K562 (cell line): ENCODE measurements at regions not wholly inside any gene's neighbourhood (a gene's known extent, or its start where the extent isn't known, plus 50 kb on each side); places are given as distances from the start of the nearest gene placed in this dataset.

Source experiments
- ARID3B ChIP-seq: fragments of 250-450 bp; sonication (Bioruptor Pico); IDR thresholded peaks from 2 replicates; pipeline ENCODE4 v1.4.0; 2020; ENCODE audit warnings: borderline replicate concordance
- ATF3 ChIP-seq, 2 experiments: fragments of 450-650 bp in 1 of 2; sonication (generic) in 1 of 2; formaldehyde crosslinking in 1 of 2; IDR thresholded peaks in 1 of 2; conservative IDR thresholded peaks in 1 of 2; 2 replicates each; pipeline versions ENCODE4 v1.6.1 to v1.8.1; 2016 to 2023; ENCODE audit warnings: mild to moderate bottlenecking in 2 of 2, moderate library complexity in 2 of 2, inconsistent platforms in 1 of 2, missing genetic modification reagents in 1 of 2
- ATF4 ChIP-seq: fragments of 450-650 bp; formaldehyde crosslinking; IDR thresholded peaks from 2 replicates; pipeline ENCODE4 v1.4.0; 2022; ENCODE audit warnings: mild to moderate bottlenecking, moderate library complexity
- DEAF1 ChIP-seq: fragments of 450-650 bp; formaldehyde crosslinking; IDR thresholded peaks from 2 replicates; pipeline ENCODE4 v1.4.0; 2020; ENCODE audit warnings: mild to moderate bottlenecking, moderate library complexity
- ETV6 ChIP-seq, 3 experiments: fragments of 150-350 bp in 1 of 3; sonication (generic) in 1 of 3; formaldehyde crosslinking in 1 of 3; IDR thresholded peaks; 2 replicates each; pipeline versions ENCODE4 v1.6.1 to v1.8.0; 2014 to 2022; ENCODE audit warnings: borderline replicate concordance in 2 of 3, low read depth in 2 of 3, antibody characterized with exemption in 1 of 3, low read length in 1 of 3, mild to moderate bottlenecking in 1 of 3, missing genetic modification reagents in 1 of 3
- HOMEZ ChIP-seq: fragments of 250-450 bp; sonication (Bioruptor Pico); IDR thresholded peaks from 2 replicates; pipeline ENCODE4 v1.4.0; 2020; ENCODE audit warnings: mild to moderate bottlenecking, moderate library complexity
- ID3 ChIP-seq, 2 experiments: fragments of 250-450 bp in 1 of 2; fragments of 450-650 bp in 1 of 2; sonication (Bioruptor Pico) in 1 of 2; IDR thresholded peaks; 2 replicates each; pipeline versions ENCODE4 v1.6.1 to v1.8.0; 2016 to 2021; ENCODE audit warnings: mild to moderate bottlenecking in 2 of 2, moderate library complexity in 2 of 2, missing compliant biosample characterization in 1 of 2, missing genetic modification characterization in 1 of 2
- MECOM ChIP-seq: fragments of 250-450 bp; sonication (Bioruptor Pico); IDR thresholded peaks from 2 replicates; pipeline ENCODE4 v1.8.0; 2022; ENCODE audit warnings: inconsistent platforms
- NFE2 ChIP-seq: IDR thresholded peaks from 2 replicates; pipeline ENCODE4 v1.6.1; 2014; ENCODE audit warnings: antibody characterized with exemption, low read depth
- NFYB ChIP-seq: IDR thresholded peaks from 2 replicates; pipeline ENCODE4 v1.6.1; 2011; ENCODE audit warnings: mild to moderate bottlenecking, moderate library complexity; ENCODE audit not compliant: insufficient read length; ENCODE audit errors: extremely low read depth
- NR2C1 ChIP-seq, 2 experiments: fragments of 450-650 bp; IDR thresholded peaks; 2 replicates each; pipeline ENCODE4 v1.6.1; 2017; ENCODE audit warnings: mild to moderate bottlenecking in 2 of 2, antibody characterized with exemption in 1 of 2, inconsistent platforms in 1 of 2, missing compliant biosample characterization in 1 of 2, missing genetic modification characterization in 1 of 2
- PHF8 ChIP-seq: fragments of 200-600 bp; sonication (generic); IDR thresholded peaks from 2 replicates; pipeline ENCODE4 v1.6.1; 2012; ENCODE audit warnings: mixed run types, mild to moderate bottlenecking, inconsistent platforms, low read length, moderate library complexity, borderline replicate concordance
- SMAD4 ChIP-seq: fragments of 250-450 bp; sonication (Bioruptor Pico); conservative IDR thresholded peaks from 2 replicates; pipeline ENCODE4 v1.8.0; 2021; ENCODE audit warnings: inconsistent platforms, mild to moderate bottlenecking, moderate library complexity
- SRSF7 ChIP-seq: fragments of 200-400 bp; formaldehyde crosslinking; optimal IDR thresholded peaks from 2 replicates; pipeline ENCODE3; 2017; ENCODE audit warnings: mild to moderate bottlenecking, low read depth, low read length

- no peak for TF ChIP-seq PHF8
- peak; percentile 93 for TF ChIP-seq ATF3 (IDR thresholded peaks at IDR 0.05)
- no peak for TF ChIP-seq ATF3 (CRISPR knock-in tag; conservative IDR thresholded peaks at IDR 0.05)
- peak; percentile 89 for TF ChIP-seq ATF4
- TF ChIP-seq ARID3B = no peak
- TF ChIP-seq SMAD4 (CRISPR knock-in tag) = no peak
- TF ChIP-seq HOMEZ (CRISPR knock-in tag) = no peak
- TF ChIP-seq DEAF1 (CRISPR knock-in tag) = 0 out of 2 replicates have a peak, but pooled peaks have one; percentile 5
- no peak for TF ChIP-seq SRSF7
- no peak for TF ChIP-seq MECOM (CRISPR knock-in tag)
- no peak for TF ChIP-seq NFYB
- no peak for TF ChIP-seq ID3 (CRISPR knock-in tag; IDR thresholded peaks at IDR 0.05)
- TF ChIP-seq ID3 (tag; IDR thresholded peaks at IDR 0.05) = no peak
- TF ChIP-seq ETV6 (IDR thresholded peaks at IDR 0.05; ENCODE audit: borderline replicate concordance in 1 of 2, low read depth in 2 of 2, low read length in 1 of 2) = no peak
- TF ChIP-seq ETV6 (CRISPR knock-in tag; IDR thresholded peaks at IDR 0.05; ENCODE audit: borderline replicate concordance) = no peak
- TF ChIP-seq NFE2 = no peak
- TF ChIP-seq NR2C1 (IDR thresholded peaks at IDR 0.05) = no peak
- no peak for TF ChIP-seq NR2C1 (tag; IDR thresholded peaks at IDR 0.05)
- TF ChIP-seq, all 486 proteins: peak for 10
Observed at GRCh38 chr11:95680169-95680929, 109.2 kb downstream of the FAM76B start (continued).
